Stomach (tissue), 8 donors: ENCODE measurements at regions not wholly inside any gene's neighbourhood (a gene's known extent, or its start where the extent isn't known, plus 50 kb on each side); places are given as distances from the start of the nearest gene placed in this dataset.

ENCODE experiments used
- DNase-seq, 2 donors: peaks; one replicate each; pipeline versions ENCODE4 v3.0.0 to v3.0.0-alpha.2; 2013 to 2019
- H3K27ac ChIP-seq, 5 donors: fragments of 200-600 bp in 4 of 5; sonication (generic) in 4 of 5; one replicate each; pipeline ENCODE4 v1.5.1; 2013 to 2019; ENCODE audit warnings: mild to moderate bottlenecking in 1 of 5, moderate library complexity in 1 of 5
- H3K27me3 ChIP-seq, 3 donors: fragments of 200-600 bp; sonication (generic); one replicate each; pipeline ENCODE4 v1.5.1; 2017 to 2019; ENCODE audit warnings: mixed run types in 1 of 3
- H3K36me3 ChIP-seq, 4 donors: fragments of 200-600 bp; sonication (generic); 1 replicate in 3 of 4; 2 replicates in 1 of 4; pipeline ENCODE4 v1.5.1; 2016 to 2019
- H3K4me1 ChIP-seq, 4 donors: fragments of 200-600 bp; sonication (generic); one replicate each; pipeline ENCODE4 v1.5.1; 2016 to 2019
- H3K4me3 ChIP-seq, 4 donors: fragments of 200-600 bp; sonication (generic) in 3 of 4; one replicate each; pipeline ENCODE4 v1.5.1; 2016 to 2019; ENCODE audit warnings: mild to moderate bottlenecking in 1 of 4
- H3K9me3 ChIP-seq, 4 donors: fragments of 200-600 bp; sonication (generic); one replicate each; pipeline ENCODE4 v1.5.1; 2016 to 2019
- EP300 ChIP-seq: sonication (generic); formaldehyde crosslinking; IDR thresholded peaks from one replicate; pipeline ENCODE4 v1.6.1; 2017; ENCODE audit warnings: antibody characterized with exemption
- POLR2A ChIP-seq, 4 donors: fragments of 450-650 bp; IDR thresholded peaks; one replicate each; pipeline ENCODE4 v1.6.1; 2016; ENCODE audit warnings: antibody characterized with exemption in 4 of 4, control low read depth in 2 of 4, mild to moderate bottlenecking in 1 of 4, moderate library complexity in 1 of 4
- POLR2AphosphoS5 ChIP-seq, 3 donors: sonication (generic); formaldehyde crosslinking; IDR thresholded peaks; one replicate each; pipeline ENCODE4 v1.6.1; 2016; ENCODE audit warnings: antibody characterized with exemption in 3 of 3
- WGBS, 5 donors: extraction: QIAGEN DNeasy Blood & Tissue Kit in 3 of 5; methylation state at CpG; one replicate each; pipeline versions ENCODE4 v1.1.5 to v1.1.7; 2013 to 2018; 5-methylcytosine and 5-hydroxymethylcytosine counted together
- intact Hi-C: fragments of 100-400 bp; cut with DNase I; formaldehyde crosslinking; loops from one replicate; pipeline ENCODE4 v1.15.1; 2023; ENCODE audit warnings: low total_unique reads
- TF ChIP-seq, protein P1 (sequence below), 7 experiments: fragments of 450-650 bp in 4 of 7; fragments of 200-600 bp in 3 of 7; sonication (generic) in 3 of 7; IDR thresholded peaks; one replicate each; pipeline ENCODE4 v1.5.1; 2016 to 2019; ENCODE audit warnings: antibody characterized with exemption in 7 of 7, control low read depth in 2 of 7, mild to moderate bottlenecking in 1 of 7
- donor health status: healthy with polysubstance abuse.
- donor health status: Bipolar disorder and iron deficiency.
- donor health status: healthy.

DNA sequence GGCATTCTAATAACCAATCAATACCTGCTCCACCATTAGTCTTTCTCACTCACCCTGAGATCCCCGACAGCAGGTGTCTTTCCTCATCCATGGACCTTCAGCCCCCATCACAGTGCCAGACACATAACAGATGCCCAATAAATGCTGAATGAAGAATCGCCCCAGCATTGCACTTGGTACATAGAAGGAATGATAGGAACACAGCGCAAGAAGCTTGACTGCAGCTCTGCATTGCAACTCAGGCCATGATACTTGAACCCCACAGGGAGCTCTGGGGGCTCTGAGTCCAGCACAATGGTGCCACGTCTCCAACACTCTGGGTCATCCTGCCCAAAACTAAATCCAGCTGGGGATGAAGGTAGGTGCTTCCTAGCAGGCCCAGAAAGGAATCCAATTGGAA lies 355.0 kb upstream of the SLC30A5 start:
- intact Hi-C loops: no loop called here
- TF ChIP-seq POLR2AphosphoS5 (IDR thresholded peaks at IDR 0.05): no peak
- no peak for TF ChIP-seq EP300
- no peak for TF ChIP-seq POLR2A (IDR thresholded peaks at IDR 0.05)
- TF ChIP-seq, protein P1, sequence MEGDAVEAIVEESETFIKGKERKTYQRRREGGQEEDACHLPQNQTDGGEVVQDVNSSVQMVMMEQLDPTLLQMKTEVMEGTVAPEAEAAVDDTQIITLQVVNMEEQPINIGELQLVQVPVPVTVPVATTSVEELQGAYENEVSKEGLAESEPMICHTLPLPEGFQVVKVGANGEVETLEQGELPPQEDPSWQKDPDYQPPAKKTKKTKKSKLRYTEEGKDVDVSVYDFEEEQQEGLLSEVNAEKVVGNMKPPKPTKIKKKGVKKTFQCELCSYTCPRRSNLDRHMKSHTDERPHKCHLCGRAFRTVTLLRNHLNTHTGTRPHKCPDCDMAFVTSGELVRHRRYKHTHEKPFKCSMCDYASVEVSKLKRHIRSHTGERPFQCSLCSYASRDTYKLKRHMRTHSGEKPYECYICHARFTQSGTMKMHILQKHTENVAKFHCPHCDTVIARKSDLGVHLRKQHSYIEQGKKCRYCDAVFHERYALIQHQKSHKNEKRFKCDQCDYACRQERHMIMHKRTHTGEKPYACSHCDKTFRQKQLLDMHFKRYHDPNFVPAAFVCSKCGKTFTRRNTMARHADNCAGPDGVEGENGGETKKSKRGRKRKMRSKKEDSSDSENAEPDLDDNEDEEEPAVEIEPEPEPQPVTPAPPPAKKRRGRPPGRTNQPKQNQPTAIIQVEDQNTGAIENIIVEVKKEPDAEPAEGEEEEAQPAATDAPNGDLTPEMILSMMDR (IDR thresholded peaks at IDR 0.05): no peak
- 91 to 98% (median 95%) methylated on average over 4 of the region's 4 CpGs for WGBS, 5 donors

DNA sequence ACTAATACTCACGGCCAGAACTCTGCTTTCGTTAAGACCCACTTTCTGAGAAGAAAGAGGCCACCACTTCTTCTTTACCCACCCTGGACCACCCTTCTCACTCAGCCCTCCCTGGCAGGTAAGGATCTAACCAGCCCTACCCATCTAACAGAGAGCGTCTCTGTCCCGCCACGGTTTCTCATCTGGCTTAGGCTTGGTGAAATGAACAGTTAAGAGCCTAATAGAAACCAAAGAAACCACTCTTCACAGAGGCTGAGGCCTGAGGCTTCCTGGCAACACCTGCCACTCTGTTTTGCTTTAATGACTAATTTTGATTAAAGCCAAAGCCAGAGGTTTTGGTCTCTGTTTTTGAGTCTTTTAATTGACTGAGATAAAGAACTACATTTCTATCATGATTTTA lies 354.1 kb upstream of the SLC30A5 start:
- intact Hi-C loops: no loop called here

More for the DNA sequence above, 355.0 kb upstream of the SLC30A5 start:
- Histone ChIP-seq H3K4me1 (no peaks in the 10 kb centered on the region), H3K27ac (no peak overlapping the region), H3K27me3 (no peaks in the 10 kb centered on the region), H3K4me3 (no peak overlapping the region), H3K9me3 (no peaks in the 10 kb centered on the region), H3K36me3 (no peaks in the 10 kb centered on the region)
- DNase-seq: no peak

DNA sequence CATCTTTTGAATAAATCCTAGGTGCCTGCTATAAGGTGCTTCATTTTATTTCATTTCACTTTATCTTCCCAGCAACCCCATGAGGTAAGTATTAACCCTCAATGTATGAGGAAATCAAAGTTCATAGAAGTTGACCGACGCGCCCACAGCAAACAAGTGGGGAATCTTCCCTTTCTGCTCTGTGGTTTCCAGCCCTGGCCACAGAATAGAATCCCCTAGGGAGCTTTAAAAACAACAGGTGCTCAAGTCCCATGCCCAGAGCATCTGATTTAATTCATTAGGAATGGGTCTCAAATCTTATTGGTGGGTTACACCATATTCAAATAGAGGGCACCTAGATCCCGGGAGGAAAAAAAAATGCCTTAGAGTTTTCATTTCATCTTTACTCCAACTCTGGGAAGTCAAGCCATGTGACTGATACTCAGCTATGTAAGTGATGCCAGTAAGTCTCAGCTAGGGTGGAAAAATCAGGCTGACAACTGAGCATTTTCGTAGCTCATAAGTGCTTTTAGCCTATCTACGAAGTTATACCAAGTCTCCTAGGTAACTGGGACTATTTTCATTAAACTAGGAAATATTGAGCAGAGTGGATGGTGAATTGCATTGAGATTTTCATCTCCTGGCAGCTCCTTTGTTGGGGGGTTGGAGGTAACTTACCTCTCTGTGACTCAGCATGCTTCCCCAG lies 353.4 kb upstream of the SLC30A5 start:
- intact Hi-C loops: no loop called here
- H3K27me3 ChIP-seq: no peaks in the 10 kb centered on the region
- no peaks in the 10 kb centered on the region for H3K9me3 ChIP-seq
- no peak for DNase-seq
- no peak overlapping the region for H3K4me3 ChIP-seq
- no peaks in the 10 kb centered on the region for H3K36me3 ChIP-seq
- no peak for TF ChIP-seq POLR2AphosphoS5 (IDR thresholded peaks at IDR 0.05)
- TF ChIP-seq, protein P1 (IDR thresholded peaks at IDR 0.05): no peak
- no peak for TF ChIP-seq POLR2A (IDR thresholded peaks at IDR 0.05)
- no peak for TF ChIP-seq EP300
- no peak overlapping the region for H3K27ac ChIP-seq
- WGBS, 5 donors: 85 to 93% (median 89%) methylated on average over 6 of the region's 6 CpGs
- H3K4me1 ChIP-seq: peaks cover 0 to 5% (median 0%) of the 10 kb centered on the region in 4 donors

More for the DNA sequence above, 354.1 kb upstream of the SLC30A5 start:
- DNase-seq: no peak
- H3K9me3 ChIP-seq: no peaks in the 10 kb centered on the region
- H3K4me1 ChIP-seq: no peaks in the 10 kb centered on the region
- H3K36me3 ChIP-seq: no peaks in the 10 kb centered on the region
- TF ChIP-seq, protein P1 (IDR thresholded peaks at IDR 0.05): no peak
- no peak for TF ChIP-seq POLR2AphosphoS5 (IDR thresholded peaks at IDR 0.05)
- no peak for TF ChIP-seq POLR2A (IDR thresholded peaks at IDR 0.05)
- no peak for TF ChIP-seq EP300
- no peak overlapping the region for H3K4me3 ChIP-seq
- 86 to 98% (median 91%) methylated on average over 5 of the region's 5 CpGs for WGBS, 5 donors
- no peak overlapping the region for H3K27ac ChIP-seq
- no peaks in the 10 kb centered on the region for H3K27me3 ChIP-seq

DNA sequence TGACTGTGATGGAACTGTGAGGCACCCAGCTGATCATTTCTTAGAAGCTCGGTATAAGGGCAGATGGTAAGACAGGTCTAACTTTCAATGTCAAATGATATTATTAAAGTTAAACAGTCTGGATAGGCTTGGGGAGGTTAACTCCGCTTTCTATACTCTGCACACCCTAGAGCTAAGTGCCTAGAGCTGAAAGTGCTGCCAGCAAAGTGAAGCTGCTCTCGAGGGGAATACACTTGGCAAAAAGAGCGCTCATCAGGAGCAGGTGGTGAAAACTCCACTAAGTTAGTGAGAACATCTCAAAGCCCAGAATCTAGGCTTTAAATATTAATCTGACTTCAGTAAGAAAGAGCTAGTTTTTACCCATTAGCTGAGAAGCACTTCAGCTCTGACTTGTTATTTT lies 349.6 kb upstream of the SLC30A5 start:
- TF ChIP-seq POLR2A (IDR thresholded peaks at IDR 0.05) (no peak), EP300 (no peak)
- TF ChIP-seq, protein P1 (IDR thresholded peaks at IDR 0.05): no peak
- Histone ChIP-seq H3K36me3 (no peaks in the 10 kb centered on the region), H3K4me1 (peaks cover 0 to 7% (median 3%) of the 10 kb centered on the region in 4 donors), H3K4me3 (no peak overlapping the region), H3K9me3 (no peaks in the 10 kb centered on the region), H3K27me3 (no peaks in the 10 kb centered on the region), H3K27ac (no peak overlapping the region)
- DNase-seq: no peak
- intact Hi-C loops: no loop called here
- WGBS, 5 donors: 84 to 94% (median 91%) methylated on average over 4 of the region's 4 CpGs
